ENCODE measurements at regions not wholly inside any gene's neighbourhood (a gene's known extent, or its start where the extent isn't known, plus 50 kb on each side); places are given as distances from the start of the nearest gene placed in this dataset.

GRCh38 chr10:84606428-84606827 is 278.0 kb downstream of the CCSER2 start:
- TF ChIP-seq GATA2 (IDR thresholded peaks at IDR 0.05; ENCODE audit: low read depth, low read length), result no peak
- no peak for TF ChIP-seq GATA3 (IDR thresholded peaks at IDR 0.05; ENCODE audit: low read depth, low read length)

GRCh38 chr10:84607044-84607443 is 278.7 kb downstream of the CCSER2 start:
- TF ChIP-seq GATA2 (IDR thresholded peaks at IDR 0.05; ENCODE audit: low read depth, low read length) (no peak), GATA3 (IDR thresholded peaks at IDR 0.05; ENCODE audit: low read depth, low read length) (no peak)

GRCh38 chr10:84607523-84607922 is 279.1 kb downstream of the CCSER2 start:
- no peak for TF ChIP-seq GATA3 (IDR thresholded peaks at IDR 0.05; ENCODE audit: low read depth, low read length)
- no peak for TF ChIP-seq GATA2 (IDR thresholded peaks at IDR 0.05; ENCODE audit: low read depth, low read length)

GRCh38 chr10:84608126-84608525 is 279.7 kb downstream of the CCSER2 start:
- TF ChIP-seq GATA2 (IDR thresholded peaks at IDR 0.05; ENCODE audit: low read depth, low read length), result no peak
- TF ChIP-seq GATA3 (IDR thresholded peaks at IDR 0.05; ENCODE audit: low read depth, low read length), result no peak

- TF ChIP-seq GATA3 (IDR thresholded peaks at IDR 0.05; ENCODE audit: low read depth, low read length), result no peak
- TF ChIP-seq GATA2 (IDR thresholded peaks at IDR 0.05; ENCODE audit: low read depth, low read length), result no peak
Observed at GRCh38 chr10:84613336-84614021, 285.1 kb downstream of the CCSER2 start.

GRCh38 chr10:84626397-84627087 is 298.2 kb downstream of the CCSER2 start:
- TF ChIP-seq GATA2 (IDR thresholded peaks at IDR 0.05; ENCODE audit: low read depth, low read length) (no peak), GATA3 (IDR thresholded peaks at IDR 0.05; ENCODE audit: low read depth, low read length) (no peak)

- no peak for TF ChIP-seq GATA3 (IDR thresholded peaks at IDR 0.05; ENCODE audit: low read depth, low read length)
- TF ChIP-seq GATA2 (IDR thresholded peaks at IDR 0.05; ENCODE audit: low read depth, low read length), result no peak
Observed at GRCh38 chr10:84632866-84633265, 304.5 kb downstream of the CCSER2 start.

GRCh38 chr10:84634636-84635035 is 306.2 kb downstream of the CCSER2 start:
- TF ChIP-seq GATA3 (IDR thresholded peaks at IDR 0.05; ENCODE audit: low read depth, low read length) (no peak), GATA2 (IDR thresholded peaks at IDR 0.05; ENCODE audit: low read depth, low read length) (no peak)

- TF ChIP-seq GATA3 (IDR thresholded peaks at IDR 0.05; ENCODE audit: low read depth, low read length), result no peak
- no peak for TF ChIP-seq GATA2 (IDR thresholded peaks at IDR 0.05; ENCODE audit: low read depth, low read length)
Observed at GRCh38 chr10:84654671-84655070, 326.3 kb downstream of the CCSER2 start.

GRCh38 chr10:84659027-84659426 is 330.6 kb downstream of the CCSER2 start:
- TF ChIP-seq GATA3 (IDR thresholded peaks at IDR 0.05; ENCODE audit: low read depth, low read length), result no peak
- no peak for TF ChIP-seq GATA2 (IDR thresholded peaks at IDR 0.05; ENCODE audit: low read depth, low read length)

GRCh38 chr10:84659497-84660439 is 331.4 kb downstream of the CCSER2 start:
- TF ChIP-seq GATA2 (IDR thresholded peaks at IDR 0.05; ENCODE audit: low read depth, low read length), result no peak
- TF ChIP-seq GATA3 (IDR thresholded peaks at IDR 0.05; ENCODE audit: low read depth, low read length), result no peak

- TF ChIP-seq GATA3 (IDR thresholded peaks at IDR 0.05; ENCODE audit: low read depth, low read length), result no peak
- TF ChIP-seq GATA2 (IDR thresholded peaks at IDR 0.05; ENCODE audit: low read depth, low read length), result no peak
Observed at GRCh38 chr10:84660450-84661159, 332.2 kb downstream of the CCSER2 start.

- no peak for TF ChIP-seq GATA2 (IDR thresholded peaks at IDR 0.05; ENCODE audit: low read depth, low read length)
- TF ChIP-seq GATA3 (IDR thresholded peaks at IDR 0.05; ENCODE audit: low read depth, low read length), result no peak
Observed at GRCh38 chr10:84665211-84665610, 336.8 kb downstream of the CCSER2 start.
